ENCODE measurements at regions not wholly inside any gene's neighbourhood (a gene's known extent, or its start where the extent isn't known, plus 50 kb on each side); places are given as distances from the start of the nearest gene placed in this dataset.

GRCh38 chr9:32839013-32839885, 55.9 kb downstream of the TMEM215 start:
- TF ChIP-seq CTCF (conservative IDR thresholded peaks at IDR 0.05; ENCODE audit: low read length) = no peak
- TF ChIP-seq EZH2phosphoT487 (IDR thresholded peaks at IDR 0.05; ENCODE audit: borderline replicate concordance, low read depth, low read length) = no peak
